Activated CD8-positive, alpha-beta T cell treated with anti-CD3 and anti-CD28 coated beads for 36 hours (primary cell): ENCODE measurements at regions not wholly inside any gene's neighbourhood (a gene's known extent, or its start where the extent isn't known, plus 50 kb on each side); places are given as distances from the start of the nearest gene placed in this dataset.

Experiments used
- ATAC-seq: fragments of 200-7000 bp; cut with Tn5 transposase; one replicate; pipeline ENCODE4 v1.10.0; 2021; ENCODE audit warnings: mild to moderate bottlenecking, moderate library complexity
- CTCF ChIA-PET: fragments of 350-600 bp; sonication (Branson Sonifier 250); formaldehyde crosslinking; loops from one replicate; lab custom pipeline; 2021; ENCODE audit warnings: antibody characterized with exemption; lab: Charles Lee
- POLR2A ChIA-PET: fragments of 350-600 bp; sonication (Branson Sonifier 250); formaldehyde crosslinking; loops from one replicate; lab custom pipeline; 2021; ENCODE audit warnings: antibody characterized with exemption; lab: Charles Lee
- DNase-seq: peaks from one replicate; pipeline ENCODE4 v3.0.0-alpha.2; 2020
- H3K27ac Mint-ChIP-seq: one replicate; pipeline ENCODE4 v1.8.0; 2021; ENCODE audit warnings: mild to moderate bottlenecking, mixed read lengths
- H3K27me3 Mint-ChIP-seq: one replicate; pipeline ENCODE4 v1.8.0; 2021; ENCODE audit warnings: mixed read lengths
- H3K36me3 Mint-ChIP-seq: one replicate; pipeline ENCODE4 v1.8.0; 2021; ENCODE audit warnings: low read depth, mixed read lengths
- H3K4me1 Mint-ChIP-seq: one replicate; pipeline ENCODE4 v1.8.0; 2021; ENCODE audit warnings: low read depth, mixed read lengths
- H3K4me3 Mint-ChIP-seq: one replicate; pipeline ENCODE4 v1.8.0; 2021; ENCODE audit warnings: mild to moderate bottlenecking, moderate library complexity, mixed read lengths
- H3K9me3 Mint-ChIP-seq: one replicate; pipeline ENCODE4 v1.8.0; 2021; ENCODE audit warnings: mixed read lengths
- intact Hi-C: fragments of 100-400 bp; cut with micrococcal nuclease; formaldehyde crosslinking; loops from one replicate; pipeline ENCODE4 v1.10.0; 2022
- TF ChIP-seq, protein P1 (sequence below): fragments of 200-600 bp; IDR thresholded peaks from one replicate; pipeline ENCODE4 v1.8.0; 2022; ENCODE audit warnings: antibody characterized with exemption, mild to moderate bottlenecking

DNA sequence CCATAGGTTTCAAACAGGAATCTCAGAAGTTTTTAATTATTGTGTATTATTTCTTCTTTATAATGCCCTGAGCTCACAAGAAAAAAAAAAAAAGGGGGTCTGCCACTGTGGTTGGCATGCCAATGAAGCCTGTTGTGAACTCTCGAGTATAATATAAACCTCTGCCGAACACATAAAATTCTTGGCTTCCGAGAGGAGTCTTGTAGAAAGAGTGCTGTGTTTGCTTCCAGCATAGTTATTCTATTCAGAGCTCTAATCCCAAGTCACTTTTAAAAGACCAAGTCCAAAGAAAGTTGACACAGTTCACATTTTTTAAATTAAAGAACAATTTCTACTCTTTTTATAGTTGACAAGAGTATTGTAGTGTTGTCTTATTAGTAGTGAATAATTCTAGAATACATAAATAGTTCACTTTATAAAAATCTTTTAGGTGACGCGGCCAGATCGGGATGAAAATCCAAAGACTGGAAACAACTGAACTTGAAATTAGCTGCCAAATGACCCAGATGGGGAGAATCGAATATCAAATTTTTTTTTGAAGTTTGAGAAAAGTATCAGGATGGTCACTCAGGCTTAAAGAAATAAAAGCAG lies 293.2 kb downstream of the DUSP10 start:
- intact Hi-C loops = loop anchor here (10.0 kb wide), 1 partner anchor 266 kb away; no protein-coding TSS in a partner anchor
- ChIA-PET CTCF (interaction anchor here (0.8 to 3.0 kb wide), 2 partner anchors 13 to 185 kb away, joined by 3 to 11 read pairs; no protein-coding TSS in a partner anchor), POLR2A (interaction anchor here (0.6 kb wide), 1 partner anchor 8 kb away, joined by 3 read pairs; no protein-coding TSS in a partner anchor)
- TF ChIP-seq, protein P1, sequence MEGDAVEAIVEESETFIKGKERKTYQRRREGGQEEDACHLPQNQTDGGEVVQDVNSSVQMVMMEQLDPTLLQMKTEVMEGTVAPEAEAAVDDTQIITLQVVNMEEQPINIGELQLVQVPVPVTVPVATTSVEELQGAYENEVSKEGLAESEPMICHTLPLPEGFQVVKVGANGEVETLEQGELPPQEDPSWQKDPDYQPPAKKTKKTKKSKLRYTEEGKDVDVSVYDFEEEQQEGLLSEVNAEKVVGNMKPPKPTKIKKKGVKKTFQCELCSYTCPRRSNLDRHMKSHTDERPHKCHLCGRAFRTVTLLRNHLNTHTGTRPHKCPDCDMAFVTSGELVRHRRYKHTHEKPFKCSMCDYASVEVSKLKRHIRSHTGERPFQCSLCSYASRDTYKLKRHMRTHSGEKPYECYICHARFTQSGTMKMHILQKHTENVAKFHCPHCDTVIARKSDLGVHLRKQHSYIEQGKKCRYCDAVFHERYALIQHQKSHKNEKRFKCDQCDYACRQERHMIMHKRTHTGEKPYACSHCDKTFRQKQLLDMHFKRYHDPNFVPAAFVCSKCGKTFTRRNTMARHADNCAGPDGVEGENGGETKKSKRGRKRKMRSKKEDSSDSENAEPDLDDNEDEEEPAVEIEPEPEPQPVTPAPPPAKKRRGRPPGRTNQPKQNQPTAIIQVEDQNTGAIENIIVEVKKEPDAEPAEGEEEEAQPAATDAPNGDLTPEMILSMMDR = no peak
- Mint-ChIP-seq H3K4me3 (no peak overlapping the region), H3K9me3 (no peaks in the 10 kb centered on the region), H3K4me1 (peaks cover 18% of the 10 kb centered on the region), H3K36me3 (no peaks in the 10 kb centered on the region), H3K27ac (no peak overlapping the region), H3K27me3 (peaks cover 27% of the 10 kb centered on the region)
- DNase-seq = no peak
- no peak for ATAC-seq

DNA sequence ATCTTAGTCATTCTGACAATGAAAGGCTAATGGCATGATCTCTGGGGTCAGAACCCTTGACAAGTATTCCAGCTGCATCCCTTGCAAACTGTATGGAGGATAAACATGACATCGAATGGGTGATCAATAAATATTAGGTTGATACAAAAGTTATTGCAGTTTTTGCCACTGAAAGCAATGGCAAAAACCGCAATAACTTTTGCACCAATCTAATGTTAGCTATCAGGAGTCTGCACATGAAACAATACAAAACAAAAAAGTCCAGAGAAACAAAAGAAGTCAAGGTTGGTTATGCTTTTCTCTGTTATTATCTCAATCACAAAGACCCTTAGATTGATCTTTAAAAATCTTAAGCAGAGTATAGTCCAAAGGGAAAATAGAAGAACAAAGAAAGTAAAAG lies 292.7 kb downstream of the DUSP10 start:
- TF ChIP-seq, protein P1 = no peak
- no peak for ATAC-seq
- Mint-ChIP-seq H3K27ac (no peak overlapping the region), H3K4me3 (no peak overlapping the region), H3K36me3 (no peaks in the 10 kb centered on the region), H3K4me1 (peaks cover 18% of the 10 kb centered on the region), H3K27me3 (peaks cover 27% of the 10 kb centered on the region), H3K9me3 (no peaks in the 10 kb centered on the region)
- ChIA-PET POLR2A (no interaction called here), CTCF (no interaction called here)
- no peak for DNase-seq
- intact Hi-C loops = loop anchor here (10.0 kb wide), 1 partner anchor 266 kb away; no protein-coding TSS in a partner anchor

DNA sequence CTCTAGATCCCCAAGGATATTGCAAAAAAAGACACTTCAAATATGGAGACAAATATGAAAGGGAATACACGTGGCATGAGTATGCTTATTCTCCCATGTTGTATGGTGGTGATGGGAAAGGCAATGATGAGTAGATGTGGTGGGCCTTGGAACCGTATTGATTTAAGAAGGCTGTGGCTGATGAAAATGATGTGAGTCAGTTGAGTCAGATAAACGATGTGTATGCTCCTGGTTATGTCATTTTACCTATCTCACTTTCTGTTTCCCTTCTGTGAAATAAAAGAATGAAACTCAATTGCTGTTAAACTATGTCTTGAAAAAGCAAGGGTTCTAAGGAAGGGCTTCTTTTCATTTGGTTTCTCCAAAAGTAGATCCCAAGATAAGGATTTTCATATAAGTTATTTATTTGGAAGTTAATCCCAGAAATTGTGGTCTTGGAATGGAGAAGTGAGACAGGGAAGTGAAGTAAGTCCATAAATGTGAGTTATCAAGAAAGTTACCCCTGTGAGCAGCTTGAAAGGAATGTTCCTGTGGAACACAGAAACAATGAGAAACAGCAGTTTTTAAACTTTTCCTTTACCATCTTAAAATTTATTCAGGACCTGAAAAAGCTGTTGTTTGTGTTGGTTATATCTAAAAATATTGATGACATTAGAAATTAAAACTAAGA lies 292.0 kb downstream of the DUSP10 start:
- Mint-ChIP-seq H3K27ac (peak overlapping the region; percentile 41), H3K4me3 (no peak overlapping the region), H3K36me3 (no peaks in the 10 kb centered on the region), H3K27me3 (peaks cover 23% of the 10 kb centered on the region), H3K9me3 (no peaks in the 10 kb centered on the region), H3K4me1 (peaks cover 18% of the 10 kb centered on the region)
- intact Hi-C loops = loop anchor here (10.0 kb wide), 1 partner anchor 265 kb away; no protein-coding TSS in a partner anchor
- ChIA-PET CTCF (interaction anchor here (0.9 kb wide), 1 partner anchor 14 kb away, joined by 3 read pairs; no protein-coding TSS in a partner anchor), POLR2A (no interaction called here)
- DNase-seq (peak; percentile 17), ATAC-seq (peak; percentile 85)
- TF ChIP-seq, protein P1 = no peak

DNA sequence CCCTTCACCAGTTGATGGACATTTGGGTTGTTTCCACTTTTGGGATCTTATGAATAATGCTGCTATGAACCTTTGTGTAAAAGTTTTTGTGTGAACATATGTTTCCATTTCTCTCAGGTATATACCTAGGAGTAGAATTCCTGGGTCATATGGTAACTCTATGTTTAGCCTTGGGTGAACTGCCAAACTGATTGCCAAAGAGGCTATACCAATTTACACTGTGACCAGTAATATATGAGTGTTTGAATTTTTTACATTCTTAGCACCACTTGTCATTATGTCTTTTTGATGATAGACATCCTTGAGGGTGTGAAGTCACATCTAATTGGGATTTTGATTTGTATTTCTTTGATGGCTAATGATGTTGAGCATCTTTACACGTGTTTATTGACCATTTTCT lies 290.1 kb downstream of the DUSP10 start:
- H3K27ac Mint-ChIP-seq = no peak overlapping the region
- no peak overlapping the region for H3K4me3 Mint-ChIP-seq
- H3K4me1 Mint-ChIP-seq = peaks cover 16% of the 10 kb centered on the region
- no peaks in the 10 kb centered on the region for H3K36me3 Mint-ChIP-seq
- intact Hi-C loops = no loop called here
- POLR2A ChIA-PET = no interaction called here
- CTCF ChIA-PET = no interaction called here
- H3K9me3 Mint-ChIP-seq = no peaks in the 10 kb centered on the region
- DNase-seq (no peak), ATAC-seq (no peak)
- peaks cover 20% of the 10 kb centered on the region for H3K27me3 Mint-ChIP-seq
- TF ChIP-seq, protein P1 = no peak

DNA sequence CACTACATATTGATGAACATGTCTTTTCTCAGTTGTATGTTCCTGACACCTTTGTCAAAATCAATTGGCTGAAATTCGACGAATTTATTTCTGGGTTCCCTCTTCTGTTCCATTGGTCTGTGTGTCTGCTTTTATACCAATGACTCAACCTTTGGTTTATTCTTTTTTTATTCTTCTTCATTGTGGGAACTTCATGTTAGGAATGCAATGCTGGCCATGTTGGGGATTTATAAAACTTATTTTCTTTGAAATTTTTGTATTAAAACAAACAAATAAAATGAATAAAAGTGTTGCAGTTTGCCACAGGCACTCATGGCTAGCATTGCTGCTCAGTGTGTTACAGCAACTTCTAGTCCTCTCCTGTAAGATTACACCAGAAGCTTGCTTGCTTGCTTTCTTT lies 287.8 kb downstream of the DUSP10 start:
- H3K27ac Mint-ChIP-seq = no peak overlapping the region
- H3K27me3 Mint-ChIP-seq = peaks cover 19% of the 10 kb centered on the region
- peaks cover 12% of the 10 kb centered on the region for H3K4me1 Mint-ChIP-seq
- ATAC-seq = no peak
- intact Hi-C loops = no loop called here
- TF ChIP-seq, protein P1 = no peak
- POLR2A ChIA-PET = no interaction called here
- CTCF ChIA-PET = interaction anchor here (1.4 kb wide), 2 partner anchors 18 to 19 kb away, joined by 3 to 4 read pairs; no protein-coding TSS in a partner anchor
- no peaks in the 10 kb centered on the region for H3K9me3 Mint-ChIP-seq
- H3K4me3 Mint-ChIP-seq = no peak overlapping the region
- H3K36me3 Mint-ChIP-seq = no peaks in the 10 kb centered on the region
- no peak for DNase-seq
